OCI-LY3 (cell line): ENCODE measurements at regions not wholly inside any gene's neighbourhood (a gene's known extent, or its start where the extent isn't known, plus 50 kb on each side); places are given as distances from the start of the nearest gene placed in this dataset.

Source experiments
- H2AFZ ChIP-seq: fragments of 200-600, 300-600 bp; shearing (Covaris generic); 2 replicates; pipeline ENCODE4 v1.6.0; 2014; ENCODE audit warnings: antibody characterized with exemption, low read depth, low read length
- H3K27ac ChIP-seq: fragments of 200-600, 300-600 bp; sonication (generic); 2 replicates; pipeline ENCODE4 v1.5.1; 2014; ENCODE audit warnings: mild to moderate bottlenecking, low read length, moderate library complexity, mixed read lengths
- H3K27me3 ChIP-seq: fragments of 200-600, 300-600 bp; sonication (generic); 2 replicates; pipeline ENCODE4 v1.6.1; 2014; ENCODE audit warnings: low read depth, low read length, mixed read lengths
- H3K36me3 ChIP-seq: fragments of 200-600, 300-600 bp; sonication (generic); replicated peaks from 2 replicates; pipeline ENCODE3; 2014; ENCODE audit warnings: low read depth, low read length, mixed read lengths
- H3K4me1 ChIP-seq: fragments of 300-600, 200-600 bp; sonication (generic); 2 replicates; pipeline ENCODE4 v1.6.1; 2014; ENCODE audit warnings: low read length, mixed read lengths
- H3K4me2 ChIP-seq: fragments of 200-600, 300-600 bp; sonication (generic); 2 replicates; pipeline ENCODE4 v1.6.1; 2014; ENCODE audit warnings: low read length, mixed read lengths
- H3K4me3 ChIP-seq: fragments of 300-600, 200-600 bp; sonication (generic); 2 replicates; pipeline ENCODE4 v1.5.1; 2014; ENCODE audit warnings: antibody characterized with exemption, mild to moderate bottlenecking, low read length, moderate library complexity
- H3K79me2 ChIP-seq: fragments of 300-600, 200-600 bp; shearing (Covaris generic); 2 replicates; pipeline ENCODE4 v1.6.1; 2014; ENCODE audit warnings: mild to moderate bottlenecking, low read length, mixed read lengths
- H3K9ac ChIP-seq: fragments of 300-600, 200-600 bp; shearing (Covaris generic); 2 replicates; pipeline ENCODE4 v1.6.0; 2014; ENCODE audit warnings: mild to moderate bottlenecking, low read length, moderate library complexity
- H3K9me3 ChIP-seq: fragments of 200-600, 300-600 bp; shearing (Covaris generic); 2 replicates; pipeline ENCODE4 v1.6.1; 2014; ENCODE audit warnings: low read length, mixed read lengths; ENCODE audit not compliant: insufficient read depth
- H4K20me1 ChIP-seq: fragments of 200-600, 300-600 bp; sonication (generic); 2 replicates; pipeline ENCODE4 v1.6.1; 2016; ENCODE audit warnings: low read length, mixed read lengths; ENCODE audit not compliant: insufficient read depth
- EZH2phosphoT487 ChIP-seq: fragments of 200-600 bp; shearing (Covaris generic); IDR thresholded peaks from 2 replicates; pipeline ENCODE4 v1.6.1; 2018; ENCODE audit warnings: antibody characterized with exemption, mixed run types, low read depth
- TF ChIP-seq, protein P1 (sequence below): fragments of 200-600, 300-600 bp; sonication (generic); IDR thresholded peaks from 2 replicates; pipeline ENCODE4 v1.5.1; 2014; ENCODE audit warnings: antibody characterized with exemption, low read length, low read depth

DNA sequence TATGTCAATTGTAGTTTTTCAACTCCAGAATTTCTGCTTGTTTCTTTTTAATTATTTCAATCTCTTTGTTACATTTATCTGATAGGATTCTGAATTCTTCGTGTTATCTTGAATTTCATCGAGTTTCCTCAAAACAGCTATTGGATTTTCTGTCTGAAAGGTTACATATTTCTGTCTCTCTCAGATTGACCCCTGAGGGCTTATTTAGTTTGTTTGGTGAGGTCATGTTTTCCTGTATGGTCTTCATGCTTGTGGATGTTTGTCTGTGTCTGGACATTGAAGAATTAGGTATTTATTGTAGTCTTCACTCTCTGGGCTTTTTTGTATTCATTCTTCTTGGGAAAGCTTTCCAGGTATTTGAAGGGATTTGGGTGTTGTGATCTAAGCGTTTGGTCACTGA, 85.6 kb downstream of the SNAPC1 start:
- Histone ChIP-seq H3K4me3 (no peak overlapping the region), H3K4me1 (no peaks in the 10 kb centered on the region), H2AFZ (no peak overlapping the region), H3K27me3 (no peaks in the 10 kb centered on the region), H3K9me3 (peaks cover 5% of the 10 kb centered on the region; the same call in 1 of the 2 replicates), H3K79me2 (no peaks in the 10 kb centered on the region), H3K9ac (no peak overlapping the region), H3K4me2 (no peak overlapping the region), H3K36me3 (no peaks in the 10 kb centered on the region), H4K20me1 (no peaks in the 10 kb centered on the region), H3K27ac (no peak overlapping the region)
- no peak for TF ChIP-seq EZH2phosphoT487
- TF ChIP-seq, protein P1, sequence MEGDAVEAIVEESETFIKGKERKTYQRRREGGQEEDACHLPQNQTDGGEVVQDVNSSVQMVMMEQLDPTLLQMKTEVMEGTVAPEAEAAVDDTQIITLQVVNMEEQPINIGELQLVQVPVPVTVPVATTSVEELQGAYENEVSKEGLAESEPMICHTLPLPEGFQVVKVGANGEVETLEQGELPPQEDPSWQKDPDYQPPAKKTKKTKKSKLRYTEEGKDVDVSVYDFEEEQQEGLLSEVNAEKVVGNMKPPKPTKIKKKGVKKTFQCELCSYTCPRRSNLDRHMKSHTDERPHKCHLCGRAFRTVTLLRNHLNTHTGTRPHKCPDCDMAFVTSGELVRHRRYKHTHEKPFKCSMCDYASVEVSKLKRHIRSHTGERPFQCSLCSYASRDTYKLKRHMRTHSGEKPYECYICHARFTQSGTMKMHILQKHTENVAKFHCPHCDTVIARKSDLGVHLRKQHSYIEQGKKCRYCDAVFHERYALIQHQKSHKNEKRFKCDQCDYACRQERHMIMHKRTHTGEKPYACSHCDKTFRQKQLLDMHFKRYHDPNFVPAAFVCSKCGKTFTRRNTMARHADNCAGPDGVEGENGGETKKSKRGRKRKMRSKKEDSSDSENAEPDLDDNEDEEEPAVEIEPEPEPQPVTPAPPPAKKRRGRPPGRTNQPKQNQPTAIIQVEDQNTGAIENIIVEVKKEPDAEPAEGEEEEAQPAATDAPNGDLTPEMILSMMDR = no peak

DNA sequence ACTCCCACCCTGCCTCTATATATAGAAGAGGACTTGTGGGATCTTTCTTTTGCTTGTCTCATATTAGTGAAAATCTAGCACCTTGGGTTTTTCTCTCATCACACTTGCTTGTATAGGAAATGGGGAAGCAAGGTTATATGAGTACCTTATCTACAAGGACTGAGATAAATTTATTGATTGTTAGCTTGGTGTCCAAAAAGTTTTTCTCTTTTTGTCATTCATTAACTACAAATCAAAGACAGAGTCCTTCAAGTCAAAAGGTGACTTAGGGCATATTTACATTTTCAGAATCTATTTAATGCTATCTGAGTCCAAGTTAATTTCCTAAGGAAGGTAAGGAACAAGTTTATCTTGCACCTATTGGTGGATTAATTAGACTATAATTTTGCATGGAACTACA, 92.7 kb downstream of the SNAPC1 start:
- H3K4me2 ChIP-seq = no peak overlapping the region
- no peak overlapping the region for H2AFZ ChIP-seq
- no peaks in the 10 kb centered on the region for H3K36me3 ChIP-seq
- peaks cover 16% of the 10 kb centered on the region for H3K27me3 ChIP-seq
- no peaks in the 10 kb centered on the region for H3K79me2 ChIP-seq
- no peaks in the 10 kb centered on the region for H3K4me1 ChIP-seq
- TF ChIP-seq, protein P1 = no peak
- no peak for TF ChIP-seq EZH2phosphoT487
- H3K9ac ChIP-seq = no peak overlapping the region
- no peak overlapping the region for H3K27ac ChIP-seq
- H4K20me1 ChIP-seq = no peaks in the 10 kb centered on the region
- no peaks in the 10 kb centered on the region for H3K9me3 ChIP-seq
- no peak overlapping the region for H3K4me3 ChIP-seq

DNA sequence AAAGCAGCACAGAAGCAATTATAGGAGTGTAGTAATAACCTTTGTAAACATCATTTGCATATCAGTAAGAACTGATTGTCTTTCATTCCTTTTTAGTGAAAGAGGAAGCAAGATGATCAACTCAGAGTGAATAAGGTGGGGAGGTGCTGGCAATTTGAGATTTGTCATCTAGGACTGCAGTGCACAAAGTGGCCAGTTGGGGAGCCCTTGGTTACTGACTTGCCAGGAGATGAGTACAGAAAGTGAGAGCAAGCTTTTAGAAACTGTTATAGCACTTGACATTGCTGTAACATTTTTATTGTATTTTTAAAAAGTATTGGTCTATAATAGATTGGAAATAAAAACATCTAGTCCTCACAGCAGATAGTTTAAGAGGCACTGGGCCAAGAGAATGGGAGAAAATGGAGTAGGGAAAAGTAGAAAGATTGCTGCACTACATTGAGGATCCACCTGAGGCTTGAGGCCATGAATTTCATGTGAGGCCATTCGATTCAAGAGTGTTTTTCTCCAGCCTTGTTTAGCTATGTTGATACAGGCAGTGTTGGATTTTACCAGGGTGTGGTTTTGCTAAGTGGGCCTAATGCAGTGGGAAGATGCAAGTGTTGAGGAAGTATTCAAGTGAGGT, 98.2 kb downstream of the SNAPC1 start:
- Histone ChIP-seq H3K36me3 (no peaks in the 10 kb centered on the region), H3K27me3 (peaks cover 20% of the 10 kb centered on the region), H3K4me2 (no peak overlapping the region), H3K9ac (no peak overlapping the region), H3K27ac (no peak overlapping the region), H4K20me1 (no peaks in the 10 kb centered on the region), H3K4me3 (no peak overlapping the region), H2AFZ (no peak overlapping the region), H3K9me3 (no peaks in the 10 kb centered on the region), H3K4me1 (no peaks in the 10 kb centered on the region; the same call in 1 of the 2 replicates), H3K79me2 (no peaks in the 10 kb centered on the region)
- TF ChIP-seq EZH2phosphoT487 = no peak
- TF ChIP-seq, protein P1 = peak; percentile 70

DNA sequence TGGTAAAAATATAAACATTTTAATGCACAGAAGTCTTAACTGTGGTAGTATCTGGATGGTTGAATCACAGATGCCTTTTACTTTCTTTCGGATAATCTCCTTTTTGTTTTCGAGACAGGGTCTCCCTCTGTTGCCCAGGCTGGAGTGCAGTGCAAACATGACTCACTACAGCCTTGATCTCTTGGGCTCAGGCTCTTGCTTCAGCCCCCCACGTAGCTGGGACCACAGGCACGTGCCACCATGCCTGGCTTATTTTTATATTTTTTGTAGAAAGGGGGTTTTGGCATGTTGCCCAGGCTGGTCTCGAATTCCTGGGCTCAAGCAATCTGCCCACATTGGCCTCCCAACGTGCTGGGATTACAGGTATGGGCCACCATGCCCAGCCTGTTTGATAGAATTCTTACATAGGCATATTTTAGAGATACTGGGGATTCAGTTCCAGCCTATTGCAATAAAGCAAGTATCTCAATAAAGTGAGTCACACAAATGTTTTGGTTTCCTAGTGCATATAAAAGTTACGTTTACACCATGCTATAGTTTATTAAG, 99.2 kb downstream of the SNAPC1 start:
- Histone ChIP-seq H4K20me1 (no peaks in the 10 kb centered on the region), H3K79me2 (no peaks in the 10 kb centered on the region), H3K4me1 (no peaks in the 10 kb centered on the region; the same call in 1 of the 2 replicates), H3K4me2 (no peak overlapping the region), H3K27ac (no peak overlapping the region), H3K4me3 (no peak overlapping the region), H3K36me3 (no peaks in the 10 kb centered on the region), H3K27me3 (peaks cover 16% of the 10 kb centered on the region), H3K9ac (no peak overlapping the region), H2AFZ (no peak overlapping the region), H3K9me3 (no peaks in the 10 kb centered on the region)
- TF ChIP-seq, protein P1 = no peak
- TF ChIP-seq EZH2phosphoT487 = no peak
